ENCODE measurements at regions not wholly inside any gene's neighbourhood (a gene's known extent, or its start where the extent isn't known, plus 50 kb on each side); places are given as distances from the start of the nearest gene placed in this dataset.
A peak's percentile ranks its signal among the peaks of the same experiment; 100 is the strongest.

- Histone ChIP-seq H3K4me3 (replicated peaks; ENCODE audit: insufficient read depth, low read length) (no peak overlapping the region), H3K27ac (replicated peaks) (no peak overlapping the region), H3K27me3 (ENCODE audit: insufficient read depth, poor library complexity, severe bottlenecking) (no peaks in the 10 kb centered on the region)
- DNase-seq (ENCODE audit: low read depth in 1 of 2, low spot score in 1 of 2): no peak
- TF ChIP-seq GABPA (IDR thresholded peaks at IDR 0.05; ENCODE audit: low read depth): no peak
- TF ChIP-seq REST (IDR thresholded peaks at IDR 0.05; ENCODE audit: insufficient replicate concordance, low read depth): no peak
- TF ChIP-seq SPI1 (IDR thresholded peaks at IDR 0.05; ENCODE audit: borderline replicate concordance, low read depth): no peak
- TF ChIP-seq POLR2AphosphoS5 (IDR thresholded peaks at IDR 0.05; ENCODE audit: low read depth): no peak
- TF ChIP-seq CTCF (IDR thresholded peaks at IDR 0.05; ENCODE audit: insufficient read depth, low read length): no peak
Measured at GRCh38 chr7:131947661-131948060, 391.2 kb upstream of the PODXL start.

- TF ChIP-seq SPI1 (IDR thresholded peaks at IDR 0.05; ENCODE audit: borderline replicate concordance, low read depth) (no peak), GABPA (IDR thresholded peaks at IDR 0.05; ENCODE audit: low read depth) (no peak), CTCF (IDR thresholded peaks at IDR 0.05; ENCODE audit: insufficient read depth, low read length) (no peak), POLR2AphosphoS5 (IDR thresholded peaks at IDR 0.05; ENCODE audit: low read depth) (no peak), REST (IDR thresholded peaks at IDR 0.05; ENCODE audit: insufficient replicate concordance, low read depth) (no peak)
- Histone ChIP-seq H3K27me3 (ENCODE audit: insufficient read depth, poor library complexity, severe bottlenecking) (no peaks in the 10 kb centered on the region), H3K4me3 (replicated peaks; ENCODE audit: insufficient read depth, low read length) (no peak overlapping the region), H3K27ac (replicated peaks) (no peak overlapping the region)
- no peak for DNase-seq (ENCODE audit: low read depth in 1 of 2, low spot score in 1 of 2)
Measured at GRCh38 chr7:131945957-131946544, 389.6 kb upstream of the PODXL start.

- no peak for TF ChIP-seq POLR2AphosphoS5 (IDR thresholded peaks at IDR 0.05; ENCODE audit: low read depth)
- TF ChIP-seq SPI1 (IDR thresholded peaks at IDR 0.05; ENCODE audit: borderline replicate concordance, low read depth): no peak
- no peak for TF ChIP-seq GABPA (IDR thresholded peaks at IDR 0.05; ENCODE audit: low read depth)
- no peak for TF ChIP-seq CTCF (IDR thresholded peaks at IDR 0.05; ENCODE audit: insufficient read depth, low read length)
- no peak for TF ChIP-seq REST (IDR thresholded peaks at IDR 0.05; ENCODE audit: insufficient replicate concordance, low read depth)
- Histone ChIP-seq H3K4me3 (replicated peaks; ENCODE audit: insufficient read depth, low read length) (no peak overlapping the region), H3K27ac (replicated peaks) (no peak overlapping the region), H3K27me3 (ENCODE audit: insufficient read depth, poor library complexity, severe bottlenecking) (no peaks in the 10 kb centered on the region)
- DNase-seq (ENCODE audit: low read depth in 1 of 2, low spot score in 1 of 2): peak; percentile 13 to 14
Measured at GRCh38 chr7:131945313-131945911, 389.0 kb upstream of the PODXL start.
